ENCODE measurements at regions not wholly inside any gene's neighbourhood (a gene's known extent, or its start where the extent isn't known, plus 50 kb on each side); places are given as distances from the start of the nearest gene placed in this dataset.

DNA sequence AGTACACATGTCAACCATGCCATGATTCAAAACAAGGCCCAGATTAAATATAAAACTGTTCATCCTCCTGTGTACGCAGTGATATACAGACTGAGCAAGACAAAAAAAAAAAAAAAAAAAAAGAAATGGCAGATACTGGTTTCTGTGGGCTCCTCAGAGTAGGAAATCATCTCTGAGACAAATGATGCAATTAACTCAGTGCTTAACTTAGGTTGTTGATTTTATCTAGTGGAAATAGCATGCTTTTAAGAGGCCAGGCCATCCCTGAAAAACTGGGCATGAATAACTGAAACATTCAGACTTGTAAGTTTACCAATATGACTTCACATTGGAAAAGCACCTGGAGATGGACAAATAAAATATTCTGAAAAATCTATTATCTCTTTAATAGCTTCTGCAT is 69.0 kb downstream of the DKK1 start:
- DNase-seq (no peak), ATAC-seq (no peak)
- Histone ChIP-seq H3K27me3 (peaks cover 0 to 3% (median 0%) of the 10 kb centered on the region in 9 donors), H3K27ac (no peak overlapping the region), H3K4me3 (no peak overlapping the region), H3K9me3 (no peaks in the 10 kb centered on the region), H3K4me1 (no peaks in the 10 kb centered on the region), H3K36me3 (no peaks in the 10 kb centered on the region)
- WGBS, 4 donors: 83 to 100% (median 86%) methylated on average over 1 of the region's 1 CpG
- TF ChIP-seq POLR2A (IDR thresholded peaks at IDR 0.05): no peak
- TF ChIP-seq, protein P1, sequence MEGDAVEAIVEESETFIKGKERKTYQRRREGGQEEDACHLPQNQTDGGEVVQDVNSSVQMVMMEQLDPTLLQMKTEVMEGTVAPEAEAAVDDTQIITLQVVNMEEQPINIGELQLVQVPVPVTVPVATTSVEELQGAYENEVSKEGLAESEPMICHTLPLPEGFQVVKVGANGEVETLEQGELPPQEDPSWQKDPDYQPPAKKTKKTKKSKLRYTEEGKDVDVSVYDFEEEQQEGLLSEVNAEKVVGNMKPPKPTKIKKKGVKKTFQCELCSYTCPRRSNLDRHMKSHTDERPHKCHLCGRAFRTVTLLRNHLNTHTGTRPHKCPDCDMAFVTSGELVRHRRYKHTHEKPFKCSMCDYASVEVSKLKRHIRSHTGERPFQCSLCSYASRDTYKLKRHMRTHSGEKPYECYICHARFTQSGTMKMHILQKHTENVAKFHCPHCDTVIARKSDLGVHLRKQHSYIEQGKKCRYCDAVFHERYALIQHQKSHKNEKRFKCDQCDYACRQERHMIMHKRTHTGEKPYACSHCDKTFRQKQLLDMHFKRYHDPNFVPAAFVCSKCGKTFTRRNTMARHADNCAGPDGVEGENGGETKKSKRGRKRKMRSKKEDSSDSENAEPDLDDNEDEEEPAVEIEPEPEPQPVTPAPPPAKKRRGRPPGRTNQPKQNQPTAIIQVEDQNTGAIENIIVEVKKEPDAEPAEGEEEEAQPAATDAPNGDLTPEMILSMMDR (IDR thresholded peaks at IDR 0.05): no peak
- intact Hi-C loops (cut with DNase I): no loop called here

DNA sequence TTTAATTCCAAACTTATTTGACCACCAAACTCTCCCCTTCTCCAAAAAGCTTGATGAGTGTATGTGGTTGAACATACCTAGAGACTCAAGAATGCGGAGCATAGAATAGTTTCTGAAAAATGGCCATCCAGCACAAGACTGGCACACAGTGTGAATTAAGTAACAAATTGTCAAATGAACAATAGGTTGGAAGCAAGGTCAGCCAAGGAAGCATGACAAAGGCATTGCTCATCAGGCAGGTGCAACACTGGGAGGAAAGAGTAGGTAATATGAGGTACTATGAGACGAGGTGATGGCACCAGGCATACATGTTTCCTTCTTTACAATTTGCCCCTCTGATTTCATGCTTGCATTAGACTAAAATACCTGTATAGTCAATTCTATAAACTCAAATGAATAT is 73.7 kb downstream of the DKK1 start:
- Histone ChIP-seq H3K4me1 (no peaks in the 10 kb centered on the region), H3K27me3 (no peaks in the 10 kb centered on the region), H3K9me3 (no peaks in the 10 kb centered on the region), H3K27ac (no peak overlapping the region), H3K4me3 (no peak overlapping the region), H3K36me3 (no peaks in the 10 kb centered on the region)
- no peak for TF ChIP-seq POLR2A (IDR thresholded peaks at IDR 0.05)
- TF ChIP-seq, protein P1 (IDR thresholded peaks at IDR 0.05): no peak
- intact Hi-C loops (cut with DNase I): no loop called here
- no peak for DNase-seq
- ATAC-seq: no peak
- WGBS, 4 donors: 49 to 67% (median 50%) methylated on average over 2 of the region's 2 CpGs

DNA sequence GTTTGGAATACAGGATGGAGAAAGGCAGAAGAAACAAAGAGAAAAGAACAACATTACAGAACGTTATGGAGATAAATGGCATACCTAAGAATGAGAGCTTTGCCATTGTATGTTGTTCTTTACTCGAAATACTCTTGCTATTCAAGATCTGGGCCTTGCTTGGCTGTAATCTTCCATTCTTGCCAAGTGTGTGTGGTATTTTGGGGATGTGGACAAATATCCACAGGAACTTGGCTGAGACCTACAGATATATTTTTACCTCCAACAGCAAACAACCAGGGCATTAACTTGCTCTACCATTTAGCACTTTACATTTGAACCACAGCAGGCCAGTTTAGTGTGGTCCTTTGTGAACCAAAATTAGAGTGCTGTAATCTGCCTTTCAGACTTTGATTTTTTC is 76.3 kb downstream of the DKK1 start:
- H3K4me1 ChIP-seq: no peaks in the 10 kb centered on the region

DNA sequence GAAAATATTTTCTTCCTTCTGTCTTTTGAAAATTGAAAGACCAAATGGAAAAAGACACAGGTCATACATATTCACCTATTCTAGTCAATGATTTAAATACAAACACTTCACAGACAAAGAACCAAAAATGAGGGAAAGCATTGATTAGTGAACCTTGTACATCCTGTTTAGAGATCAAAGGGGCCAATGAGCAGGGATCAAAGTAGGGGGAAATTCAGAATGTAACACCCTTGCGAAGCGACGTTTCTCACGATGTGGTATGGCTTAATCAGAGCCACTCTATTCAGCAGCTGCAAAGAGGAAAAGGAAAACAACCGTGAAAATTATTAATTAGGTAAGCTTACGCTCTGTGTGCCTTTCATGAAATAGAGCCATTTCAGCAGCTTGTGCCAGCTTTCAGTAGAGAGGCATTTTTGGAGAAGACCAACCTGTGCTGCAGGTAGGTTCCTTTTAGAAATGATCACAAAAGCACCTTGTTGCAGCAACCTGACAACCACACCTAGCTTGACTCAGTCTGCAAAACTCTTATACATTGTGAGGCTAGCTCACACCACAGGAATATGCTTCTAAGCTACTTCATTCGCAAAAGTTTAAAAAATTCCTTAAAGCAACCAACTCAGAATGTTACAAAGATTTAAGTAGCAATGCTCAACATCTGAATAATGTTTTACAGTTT is 78.0 kb downstream of the DKK1 start:
- DNase-seq (no peak), ATAC-seq (no peak)
- Histone ChIP-seq H3K4me3 (no peak overlapping the region), H3K4me1 (no peaks in the 10 kb centered on the region), H3K9me3 (no peaks in the 10 kb centered on the region), H3K36me3 (no peaks in the 10 kb centered on the region), H3K27me3 (no peaks in the 10 kb centered on the region), H3K27ac (no peak overlapping the region)
- intact Hi-C loops (cut with DNase I): no loop called here
- 80 to 84% (median 82%) methylated on average over 7 of the region's 7 CpGs for WGBS, 4 donors
- no peak for TF ChIP-seq POLR2A (IDR thresholded peaks at IDR 0.05)
- TF ChIP-seq, protein P1 (IDR thresholded peaks at IDR 0.05): no peak

More for the DNA sequence above, 76.3 kb downstream of the DKK1 start:
- no peaks in the 10 kb centered on the region for H3K9me3 ChIP-seq
- intact Hi-C loops (cut with DNase I): no loop called here
- H3K27me3 ChIP-seq: no peaks in the 10 kb centered on the region
- no peaks in the 10 kb centered on the region for H3K36me3 ChIP-seq
- no peak overlapping the region for H3K4me3 ChIP-seq
- DNase-seq (no peak), ATAC-seq (peak in 1 of 4 donors; percentile 48)
- TF ChIP-seq, protein P1 (IDR thresholded peaks at IDR 0.05): no peak
- no peak for TF ChIP-seq POLR2A (IDR thresholded peaks at IDR 0.05)
- WGBS, 4 donors: 27 to 51% (median 34%) methylated on average over 2 of the region's 2 CpGs
- H3K27ac ChIP-seq: no peak overlapping the region
